A673 (cell line): ENCODE measurements at regions not wholly inside any gene's neighbourhood (a gene's known extent, or its start where the extent isn't known, plus 50 kb on each side); places are given as distances from the start of the nearest gene placed in this dataset.

Source experiments
- BruUV-seq: library from RNA; stranded (reverse); fragments of 400-500 nt; replicated peaks from 2 replicates; lab custom pipeline; 2021; lab: Mats Ljungman, UMichigan
- CTCF ChIA-PET: fragments of 300-600 bp; sonication (Branson Sonifier 250); formaldehyde crosslinking; loops from one replicate; lab custom pipeline; 2022; ENCODE audit warnings: antibody characterized with exemption; lab: Charles Lee
- POLR2A ChIA-PET: fragments of 300-600 bp; sonication (Branson Sonifier 250); formaldehyde crosslinking; loops from one replicate; lab custom pipeline; 2022; ENCODE audit warnings: antibody characterized with exemption; ENCODE audit not compliant: low non-redundant PET; lab: Charles Lee
- DNase-seq: peaks from one replicate; pipeline ENCODE4 v3.0.0-alpha.2; 2015; ENCODE audit warnings: low spot score
- H3K27ac ChIP-seq: fragments of 200-600 bp; sonication (generic); 2 replicates; pipeline ENCODE4 v1.5.1; 2016; ENCODE audit warnings: mixed run types, low read depth, mild to moderate bottlenecking, mixed read lengths, antibody characterized with exemption, low read length; ENCODE audit not compliant: poor library complexity, severe bottlenecking
- H3K27me3 ChIP-seq: fragments of 200-600 bp; sonication (generic); replicated peaks from 2 replicates; pipeline ENCODE4 v1.6.1; 2017; ENCODE audit warnings: mixed run types, low read depth, mild to moderate bottlenecking, mixed read lengths, antibody characterized with exemption, low read length; ENCODE audit not compliant: insufficient read depth, poor library complexity
- H3K36me3 ChIP-seq: fragments of 200-600 bp; sonication (generic); 2 replicates; pipeline ENCODE4 v1.6.1; 2016; ENCODE audit warnings: mixed run types, mild to moderate bottlenecking, mixed read lengths, antibody characterized with exemption, low read length; ENCODE audit not compliant: insufficient read depth, poor library complexity, severe bottlenecking
- H3K4me1 ChIP-seq: fragments of 200-600 bp; sonication (generic); 2 replicates; pipeline ENCODE4 v1.6.1; 2017; ENCODE audit warnings: mixed run types, mild to moderate bottlenecking, mixed read lengths, antibody characterized with exemption, low read length; ENCODE audit not compliant: insufficient read depth, poor library complexity, severe bottlenecking
- H3K4me3 ChIP-seq: fragments of 200-600 bp; sonication (generic); 2 replicates; pipeline ENCODE4 v1.5.1; 2016; ENCODE audit warnings: low read depth, mixed run types, mild to moderate bottlenecking, mixed read lengths, low read length; ENCODE audit not compliant: poor library complexity, severe bottlenecking
- H3K9me3 ChIP-seq: fragments of 200-600 bp; sonication (generic); 2 replicates; pipeline ENCODE4 v1.6.1; 2016; ENCODE audit warnings: mixed run types, low read depth, mild to moderate bottlenecking, mixed read lengths, antibody characterized with exemption, low read length; ENCODE audit not compliant: poor library complexity, severe bottlenecking
- EZH2 ChIP-seq: fragments of 200-600 bp; sonication (generic); IDR thresholded peaks from 2 replicates; pipeline ENCODE4 v1.6.1; 2017; ENCODE audit warnings: borderline replicate concordance, low read depth, mild to moderate bottlenecking, mixed read lengths, antibody characterized with exemption, low read length; ENCODE audit not compliant: poor library complexity, severe bottlenecking
- intact Hi-C: fragments of 100-400 bp; cut with micrococcal nuclease; formaldehyde crosslinking; loops from one replicate; pipeline ENCODE4 v1.10.0; 2022; ENCODE audit not compliant: unreplicated experiment
- TF ChIP-seq, protein P1 (sequence below): fragments of 300-800, 200-600 bp; sonication (generic); conservative IDR thresholded peaks from 2 replicates; pipeline ENCODE4 v1.5.1; 2017; ENCODE audit warnings: low read depth, mild to moderate bottlenecking, antibody characterized with exemption, low read length, moderate library complexity, mixed read lengths

DNA sequence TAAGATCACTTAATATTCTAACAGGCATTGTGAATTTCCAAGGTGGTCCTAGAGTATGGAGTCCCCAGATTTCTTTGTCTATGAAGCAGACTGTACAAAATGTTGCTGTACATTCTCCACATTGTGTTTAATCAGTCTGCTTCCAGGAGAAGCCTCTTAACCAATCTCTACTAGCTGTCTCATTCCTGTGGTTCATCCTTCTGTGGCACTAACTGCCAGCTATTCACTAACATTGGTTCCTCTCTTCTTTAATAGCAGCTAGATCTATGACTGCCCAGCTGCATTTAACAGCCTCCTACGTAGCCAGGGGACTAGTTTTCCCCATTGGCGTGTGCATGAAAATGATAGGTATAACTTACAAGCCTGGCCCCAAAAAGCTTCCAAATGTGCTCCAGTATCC, 395.4 kb downstream of the SAMD5 start:
- no peaks in the 10 kb centered on the region for H3K36me3 ChIP-seq

DNA sequence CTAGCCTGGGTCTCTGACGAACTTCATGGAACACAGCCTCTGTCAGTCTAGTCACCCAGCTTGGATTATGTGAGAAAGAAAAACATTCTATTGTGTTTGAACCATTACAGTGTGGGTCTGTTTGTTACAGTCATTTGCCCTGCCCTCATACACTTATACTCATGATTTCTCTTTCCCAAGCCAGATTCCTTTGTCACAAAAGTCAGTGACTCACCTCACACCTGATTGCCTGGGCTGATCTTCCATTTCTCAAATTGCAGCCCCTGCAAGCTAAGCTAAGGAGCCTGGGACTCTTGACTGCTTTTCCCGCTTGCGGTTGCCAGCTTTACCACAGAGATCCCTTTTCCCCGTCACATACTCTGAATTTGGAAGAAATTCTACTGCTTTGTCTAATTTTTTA, 395.9 kb downstream of the SAMD5 start:
- peaks cover 3% of the 10 kb centered on the region for H3K4me1 ChIP-seq
- H3K4me3 ChIP-seq, result no peak overlapping the region
- H3K27ac ChIP-seq, result no peak overlapping the region
- BruUV-seq, result no TSS peak
- intact Hi-C loops, result no loop called here
- DNase-seq, result no peak
- no peaks in the 10 kb centered on the region for H3K36me3 ChIP-seq
- CTCF ChIA-PET, result no interaction called here
- H3K27me3 ChIP-seq, result no peaks in the 10 kb centered on the region
- TF ChIP-seq, protein P1, sequence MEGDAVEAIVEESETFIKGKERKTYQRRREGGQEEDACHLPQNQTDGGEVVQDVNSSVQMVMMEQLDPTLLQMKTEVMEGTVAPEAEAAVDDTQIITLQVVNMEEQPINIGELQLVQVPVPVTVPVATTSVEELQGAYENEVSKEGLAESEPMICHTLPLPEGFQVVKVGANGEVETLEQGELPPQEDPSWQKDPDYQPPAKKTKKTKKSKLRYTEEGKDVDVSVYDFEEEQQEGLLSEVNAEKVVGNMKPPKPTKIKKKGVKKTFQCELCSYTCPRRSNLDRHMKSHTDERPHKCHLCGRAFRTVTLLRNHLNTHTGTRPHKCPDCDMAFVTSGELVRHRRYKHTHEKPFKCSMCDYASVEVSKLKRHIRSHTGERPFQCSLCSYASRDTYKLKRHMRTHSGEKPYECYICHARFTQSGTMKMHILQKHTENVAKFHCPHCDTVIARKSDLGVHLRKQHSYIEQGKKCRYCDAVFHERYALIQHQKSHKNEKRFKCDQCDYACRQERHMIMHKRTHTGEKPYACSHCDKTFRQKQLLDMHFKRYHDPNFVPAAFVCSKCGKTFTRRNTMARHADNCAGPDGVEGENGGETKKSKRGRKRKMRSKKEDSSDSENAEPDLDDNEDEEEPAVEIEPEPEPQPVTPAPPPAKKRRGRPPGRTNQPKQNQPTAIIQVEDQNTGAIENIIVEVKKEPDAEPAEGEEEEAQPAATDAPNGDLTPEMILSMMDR, result no peak
- no peak for TF ChIP-seq EZH2
- H3K9me3 ChIP-seq, result no peaks in the 10 kb centered on the region
- POLR2A ChIA-PET, result no interaction called here

More for the DNA sequence above, 395.4 kb downstream of the SAMD5 start:
- peaks cover 3% of the 10 kb centered on the region for H3K4me1 ChIP-seq
- ChIA-PET POLR2A (no interaction called here), CTCF (no interaction called here)
- no peak overlapping the region for H3K27ac ChIP-seq
- intact Hi-C loops, result no loop called here
- no peak for DNase-seq
- TF ChIP-seq, protein P1, result no peak
- TF ChIP-seq EZH2, result no peak
- no peak overlapping the region for H3K4me3 ChIP-seq
- no peaks in the 10 kb centered on the region for H3K27me3 ChIP-seq
- H3K9me3 ChIP-seq, result no peaks in the 10 kb centered on the region
- BruUV-seq, result no TSS peak

DNA sequence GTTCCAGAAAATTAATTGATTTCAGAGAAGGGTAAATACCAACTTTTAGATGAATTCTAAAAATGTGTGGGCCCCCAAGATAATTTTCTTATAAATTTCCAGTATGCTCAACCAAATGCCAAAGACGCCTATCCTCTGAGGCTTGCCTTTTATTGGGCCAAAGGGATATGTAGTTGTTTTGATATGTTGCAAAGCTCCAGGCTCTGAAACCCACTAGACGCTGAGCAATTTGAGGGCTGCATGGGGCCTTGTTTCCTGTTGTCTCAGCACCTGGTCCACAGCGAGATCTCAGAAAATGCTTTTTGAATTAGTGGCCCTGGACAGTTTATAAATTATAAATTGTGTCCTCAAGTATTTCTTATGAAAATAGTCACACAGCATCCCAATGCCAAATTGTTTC, 397.2 kb downstream of the SAMD5 start:
- Histone ChIP-seq H3K4me3 (no peak overlapping the region), H3K27ac (no peak overlapping the region), H3K27me3 (no peaks in the 10 kb centered on the region), H3K9me3 (no peaks in the 10 kb centered on the region), H3K4me1 (peaks cover 3% of the 10 kb centered on the region), H3K36me3 (no peaks in the 10 kb centered on the region)
- ChIA-PET POLR2A (no interaction called here), CTCF (no interaction called here)
- no TSS peak for BruUV-seq
- peak; percentile 42 for DNase-seq
- no peak for TF ChIP-seq EZH2
- TF ChIP-seq, protein P1, result no peak
- intact Hi-C loops, result no loop called here
